ENCODE measurements at regions not wholly inside any gene's neighbourhood (a gene's known extent, or its start where the extent isn't known, plus 50 kb on each side); places are given as distances from the start of the nearest gene placed in this dataset.

- no peak overlapping the region for H3K4me2 ChIP-seq (ENCODE audit: insufficient read depth, low read length)
- no peaks in the 10 kb centered on the region for H3K9me1 ChIP-seq (replicated peaks; ENCODE audit: control insufficient read depth, extremely low read depth, insufficient read depth, low read length)
- BruUV-seq (replicated peaks): no TSS peak
- intact Hi-C loops (cut with micrococcal nuclease) (no loop called here), dilution Hi-C loops (cut with MboI; ENCODE audit: extremely low pct_ligation_motif_present, low sequenced_read_pairs) (no loop called here)
- no peaks in the 10 kb centered on the region for H3K4me1 ChIP-seq (ENCODE audit: control insufficient read depth, extremely low read depth, insufficient read depth, low read length)
- no peak for DNase-seq (ENCODE audit: low read depth, low spot score)
- no peaks in the 10 kb centered on the region for H3K36me3 ChIP-seq (ENCODE audit: control insufficient read depth in 2 of 2, extremely low read depth in 1 of 2, insufficient read depth in 2 of 2, low read length in 2 of 2)
- CTCF ChIA-PET: interaction anchor here (2.3 kb wide), 1 partner anchor 8 kb away, joined by 18 read pairs; no protein-coding TSS in a partner anchor
- POLR2A ChIA-PET: no interaction called here
- H2AFZ ChIP-seq (ENCODE audit: low read depth, low read length): no peak overlapping the region
- peaks cover 8 to 16% of the 10 kb centered on the region in 2 experiments for H3K27me3 ChIP-seq (ENCODE audit: control insufficient read depth in 2 of 2, insufficient read depth in 2 of 2, low read length in 2 of 2)
- no peak overlapping the region for H3K4me3 ChIP-seq (replicated peaks in 1 of 3; ENCODE audit: insufficient read depth in 1 of 3, low read depth in 1 of 3, low read length in 3 of 3)
- H3K27ac ChIP-seq (ENCODE audit: insufficient read depth, low read depth, low read length): no peak overlapping the region
- H3K9me3 ChIP-seq (replicated peaks; ENCODE audit: control insufficient read depth, insufficient read depth, low read length): no peaks in the 10 kb centered on the region
- no peak overlapping the region for H3K9ac ChIP-seq (replicated peaks; ENCODE audit: extremely low read depth, insufficient read depth, low read length)
- TF ChIP-seq MAX (IDR thresholded peaks at IDR 0.05; ENCODE audit: insufficient read depth, insufficient read length) (no peak), POLR2AphosphoS5 (IDR thresholded peaks at IDR 0.05; ENCODE audit: insufficient read depth, low read depth, low read length) (no peak), CTCF (IDR thresholded peaks at IDR 0.05; ENCODE audit: extremely low read depth in 1 of 2, insufficient read depth in 1 of 2, low read depth in 1 of 2, low read length in 2 of 2) (no peak), EZH2 (IDR thresholded peaks at IDR 0.05; ENCODE audit: borderline replicate concordance, low read depth, low read length, severe bottlenecking) (no peak)
- FAIRE-seq: no peak
- H4K20me1 ChIP-seq (replicated peaks; ENCODE audit: control insufficient read depth, extremely low read depth, insufficient read depth, low read length): no peaks in the 10 kb centered on the region
- no peaks in the 10 kb centered on the region for H3K79me2 ChIP-seq (ENCODE audit: control insufficient read depth, insufficient read depth, low read length)
These were observed 187.1 kb upstream of the CEP162 start for GRCh38 chr6:84414531-84414930.

GRCh38 chr6:84411060-84411629 lies 183.7 kb upstream of the CEP162 start:
- dilution Hi-C loops (cut with MboI; ENCODE audit: extremely low pct_ligation_motif_present, low sequenced_read_pairs): no loop called here
- no peak for TF ChIP-seq EZH2 (IDR thresholded peaks at IDR 0.05; ENCODE audit: borderline replicate concordance, low read depth, low read length, severe bottlenecking)
- no peak for TF ChIP-seq GATA2 (IDR thresholded peaks at IDR 0.05; ENCODE audit: insufficient read depth, insufficient read length, low read depth, low read length)
- no peak for TF ChIP-seq JUN (IDR thresholded peaks at IDR 0.05; ENCODE audit: borderline replicate concordance, insufficient read depth, insufficient read length, low read depth)
- no peak for TF ChIP-seq CTCF (IDR thresholded peaks at IDR 0.05; ENCODE audit: extremely low read depth in 1 of 2, insufficient read depth in 1 of 2, low read depth in 1 of 2, low read length in 2 of 2)
- TF ChIP-seq MAX (IDR thresholded peaks at IDR 0.05; ENCODE audit: insufficient read depth, insufficient read length): no peak
- no peak for TF ChIP-seq POLR2AphosphoS5 (IDR thresholded peaks at IDR 0.05; ENCODE audit: insufficient read depth, low read depth, low read length)
- TF ChIP-seq MYC (IDR thresholded peaks at IDR 0.05; ENCODE audit: low read depth, low read length): no peak
- no peak for TF ChIP-seq FOS (IDR thresholded peaks at IDR 0.05; ENCODE audit: borderline replicate concordance, insufficient read depth, low read length)
- TF ChIP-seq POLR2A (IDR thresholded peaks at IDR 0.05; ENCODE audit: low read depth, low read length): no peak
- no TSS peak for BruUV-seq (replicated peaks)
- no peak for FAIRE-seq
- ChIA-PET CTCF (no interaction called here), POLR2A (no interaction called here)
- Histone ChIP-seq H3K27me3 (ENCODE audit: control insufficient read depth in 2 of 2, insufficient read depth in 2 of 2, low read length in 2 of 2) (peaks cover 10 to 19% of the 10 kb centered on the region in 2 experiments), H3K4me1 (ENCODE audit: control insufficient read depth, extremely low read depth, insufficient read depth, low read length) (no peaks in the 10 kb centered on the region), H3K9me1 (replicated peaks; ENCODE audit: control insufficient read depth, extremely low read depth, insufficient read depth, low read length) (no peaks in the 10 kb centered on the region), H3K9ac (replicated peaks; ENCODE audit: extremely low read depth, insufficient read depth, low read length) (no peak overlapping the region), H3K4me2 (ENCODE audit: insufficient read depth, low read length) (no peak overlapping the region), H2AFZ (ENCODE audit: low read depth, low read length) (no peak overlapping the region), H3K9me3 (replicated peaks; ENCODE audit: control insufficient read depth, insufficient read depth, low read length) (no peaks in the 10 kb centered on the region), H3K27ac (ENCODE audit: insufficient read depth, low read depth, low read length) (no peak overlapping the region), H3K4me3 (replicated peaks in 1 of 3; ENCODE audit: insufficient read depth in 1 of 3, low read depth in 1 of 3, low read length in 3 of 3) (no peak overlapping the region), H4K20me1 (replicated peaks; ENCODE audit: control insufficient read depth, extremely low read depth, insufficient read depth, low read length) (no peaks in the 10 kb centered on the region), H3K79me2 (ENCODE audit: control insufficient read depth, insufficient read depth, low read length) (no peaks in the 10 kb centered on the region), H3K36me3 (ENCODE audit: control insufficient read depth in 2 of 2, extremely low read depth in 1 of 2, insufficient read depth in 2 of 2, low read length in 2 of 2) (no peaks in the 10 kb centered on the region)
- DNase-seq (ENCODE audit: low read depth, low spot score): no peak
- intact Hi-C loops (cut with micrococcal nuclease): no loop called here
